HCT116 (cell line): ENCODE measurements at regions not wholly inside any gene's neighbourhood (a gene's known extent, or its start where the extent isn't known, plus 50 kb on each side); places are given as distances from the start of the nearest gene placed in this dataset.

Experiments
- ATAC-seq: fragments of 200-7000 bp; cut with Tn5 transposase; 2 replicates; pipeline ENCODE4 v1.9.1; 2020; ENCODE audit warnings: mild to moderate bottlenecking, moderate library complexity
- BruUV-seq: library from RNA; stranded (reverse); fragments of 400-500 nt; replicated peaks from 2 replicates; lab custom pipeline; 2021; lab: Mats Ljungman, UMichigan
- CTCF ChIA-PET: fragments of 300-600 bp; sonication (Branson Sonifier 250); formaldehyde crosslinking; loops from one replicate; lab custom pipeline; 2021; ENCODE audit warnings: antibody characterized with exemption; lab: Charles Lee
- POLR2A ChIA-PET: fragments of 300-600, 350-600 bp; sonication (Branson Sonifier 250); formaldehyde crosslinking; loops from one replicate; lab custom pipeline; 2021; ENCODE audit warnings: antibody characterized with exemption; lab: Charles Lee
- RAD21 ChIA-PET, 2 experiments: fragments of 300-600 bp; sonication (Branson Sonifier 250); formaldehyde crosslinking; loops; one replicate each; lab custom pipeline; 2023; ENCODE audit warnings: low total read pairs in 2 of 2; ENCODE audit not compliant: uncharacterized antibody in 2 of 2, unreplicated experiment in 2 of 2, low non-redundant PET in 1 of 2; lab: Charles Lee
- DNase-seq: peaks from one replicate; pipeline ENCODE4 v3.0.0-alpha.2; 2010; ENCODE audit warnings: low read depth, low spot score
- H2AFZ ChIP-seq: fragments of 200-600 bp; shearing (Covaris generic), sonication (generic); 2 replicates; pipeline ENCODE4 v1.6.1; 2017; ENCODE audit warnings: low read depth, mixed run types, mixed read lengths, antibody characterized with exemption, low read length; ENCODE audit not compliant: poor library complexity, severe bottlenecking
- H3K27ac ChIP-seq: 2 replicates; pipeline ENCODE4 v1.5.1; 2012; ENCODE audit warnings: low read depth, low read length
- H3K27me3 ChIP-seq: fragments of 200-600 bp; sonication (generic); 2 replicates; pipeline ENCODE4 v1.6.1; 2016; ENCODE audit warnings: mixed run types, low read length, mixed read lengths; ENCODE audit not compliant: insufficient read depth
- H3K36me3 ChIP-seq, 2 experiments: fragments of 200-500 bp in 1 of 2; fragments of 200-600 bp in 1 of 2; sonication (Bioruptor generic) in 1 of 2; sonication (generic) in 1 of 2; 2 replicates each; pipeline versions ENCODE4 v1.5.1 to v1.6.1; 2014 to 2016; ENCODE audit warnings: low read length in 2 of 2, inconsistent platforms in 1 of 2, mixed read lengths in 1 of 2, mixed run types in 1 of 2; ENCODE audit not compliant: insufficient read depth in 2 of 2, control insufficient read depth in 1 of 2
- H3K4me1 ChIP-seq, 2 experiments: fragments of 200-600 bp in 1 of 2; sonication (generic) in 1 of 2; 2 replicates each; pipeline versions ENCODE4 v1.5.1 to v1.6.1; 2012 to 2017; ENCODE audit warnings: low read length in 2 of 2, inconsistent platforms in 1 of 2, mild to moderate bottlenecking in 1 of 2, mixed read lengths in 1 of 2, mixed run types in 1 of 2, moderate library complexity in 1 of 2; ENCODE audit not compliant: insufficient read depth in 2 of 2, control insufficient read depth in 1 of 2
- H3K4me2 ChIP-seq: fragments of 200-600 bp; sonication (generic); 2 replicates; pipeline ENCODE4 v1.6.1; 2017; ENCODE audit warnings: mixed run types, low read length, mixed read lengths
- H3K4me3 ChIP-seq, 2 experiments: fragments of 200-600 bp in 1 of 2; sonication (generic) in 1 of 2; replicated peaks in 1 of 2; 2 replicates each; pipeline ENCODE4 v1.5.1; 2011 to 2016; ENCODE audit warnings: low read length in 2 of 2, control low read depth in 1 of 2, low read depth in 1 of 2, mild to moderate bottlenecking in 1 of 2, mixed read lengths in 1 of 2, mixed run types in 1 of 2
- H3K79me2 ChIP-seq: fragments of 200-600 bp; sonication (generic); 2 replicates; pipeline ENCODE4 v1.6.1; 2017; ENCODE audit warnings: mild to moderate bottlenecking, mixed run types, low read length, moderate library complexity, mixed read lengths; ENCODE audit not compliant: insufficient read depth
- H3K9ac ChIP-seq: fragments of 200-600 bp; sonication (generic); 2 replicates; pipeline ENCODE4 v1.6.1; 2016; ENCODE audit warnings: low read length, mixed read lengths
- H3K9me2 ChIP-seq: fragments of 200-600 bp; sonication (generic), shearing (Covaris generic); 2 replicates; pipeline ENCODE4 v1.6.1; 2017; ENCODE audit warnings: mixed run types, mild to moderate bottlenecking, moderate library complexity; ENCODE audit not compliant: insufficient read depth
- H3K9me3 ChIP-seq, 2 experiments: fragments of 200-500 bp in 1 of 2; fragments of 200-600 bp in 1 of 2; sonication (Bioruptor generic) in 1 of 2; sonication (generic) in 1 of 2; 2 replicates each; pipeline ENCODE4 v1.6.1; 2014 to 2017; ENCODE audit warnings: low read length in 2 of 2, mixed read lengths in 2 of 2, inconsistent platforms in 1 of 2, low read depth in 1 of 2, mild to moderate bottlenecking in 1 of 2, mixed run types in 1 of 2, moderate library complexity in 1 of 2; ENCODE audit not compliant: control insufficient read depth in 1 of 2, insufficient read depth in 1 of 2
- H4K20me1 ChIP-seq: fragments of 200-600 bp; sonication (generic), shearing (Covaris generic); 2 replicates; pipeline ENCODE4 v1.6.1; 2017; ENCODE audit warnings: mixed run types, mild to moderate bottlenecking, moderate library complexity; ENCODE audit not compliant: insufficient read depth
- CEBPB ChIP-seq: IDR thresholded peaks from 2 replicates; pipeline ENCODE4 v1.6.1; 2012; ENCODE audit warnings: low read depth
- EGR1 ChIP-seq: IDR thresholded peaks from 2 replicates; pipeline ENCODE4 v1.6.1; 2012; ENCODE audit warnings: low read depth
- ELF1 ChIP-seq: IDR thresholded peaks from 2 replicates; pipeline ENCODE4 v1.6.1; 2012; ENCODE audit warnings: low read depth, borderline replicate concordance
- FOSL1 ChIP-seq: IDR thresholded peaks from 2 replicates; pipeline ENCODE4 v1.6.1; 2012; ENCODE audit warnings: low read depth
- POLR2A ChIP-seq: IDR thresholded peaks from 2 replicates; pipeline ENCODE4 v1.7.0; 2011; ENCODE audit warnings: borderline replicate concordance; ENCODE audit not compliant: insufficient read depth, insufficient read length; ENCODE audit errors: extremely low read depth
- POLR2AphosphoS5 ChIP-seq: IDR thresholded peaks from 2 replicates; pipeline ENCODE4 v1.6.1; 2011; ENCODE audit warnings: mild to moderate bottlenecking, low read depth, low read length, moderate library complexity
- RAD21 ChIP-seq: IDR thresholded peaks from 2 replicates; pipeline ENCODE4 v1.6.1; 2012; ENCODE audit warnings: low read depth, mild to moderate bottlenecking
- SIN3A ChIP-seq: IDR thresholded peaks from 2 replicates; pipeline ENCODE4 v1.6.1; 2012; ENCODE audit warnings: low read depth
- SRF ChIP-seq: IDR thresholded peaks from 2 replicates; pipeline ENCODE4 v1.6.1; 2012; ENCODE audit warnings: low read depth
- YY1 ChIP-seq: IDR thresholded peaks from 2 replicates; pipeline ENCODE4 v1.6.1; 2011; ENCODE audit warnings: low read length, low read depth, moderate library complexity, mild to moderate bottlenecking; ENCODE audit not compliant: insufficient replicate concordance; ENCODE audit errors: extremely low read depth
- ZBTB33 ChIP-seq: IDR thresholded peaks from 2 replicates; pipeline ENCODE4 v1.6.1; 2011; ENCODE audit warnings: mild to moderate bottlenecking, low read length, moderate library complexity; ENCODE audit not compliant: insufficient replicate concordance; ENCODE audit errors: extremely low read depth
- intact Hi-C: fragments of 100-400 bp; cut with micrococcal nuclease; formaldehyde crosslinking; loops from 2 replicates; pipeline ENCODE4 v1.10.0; 2022
- TF ChIP-seq, protein P1 (sequence below): IDR thresholded peaks from 2 replicates; pipeline ENCODE4 v1.6.1; 2012

GRCh38 chrX:84737471-84737871, 235.2 kb upstream of the HDX start:
- H3K9ac ChIP-seq: no peak overlapping the region
- H3K27ac ChIP-seq: no peak overlapping the region
- H3K27me3 ChIP-seq: no peaks in the 10 kb centered on the region
- CTCF ChIA-PET: no interaction called here
- DNase-seq (no peak), ATAC-seq (no peak)
- no peak overlapping the region for H3K4me3 ChIP-seq
- BruUV-seq: no TSS peak
- H2AFZ ChIP-seq: no peak overlapping the region
- RAD21 ChIA-PET: no interaction called here
- POLR2A ChIA-PET: no interaction called here
- H3K4me2 ChIP-seq: no peak overlapping the region
- H3K4me1 ChIP-seq: no peaks in the 10 kb centered on the region
- no peak for TF ChIP-seq POLR2A
- no peak for TF ChIP-seq EGR1
- no peak for TF ChIP-seq SRF
- no peak for TF ChIP-seq ZBTB33
- no peak for TF ChIP-seq SIN3A
- TF ChIP-seq YY1: no peak
- no peak for TF ChIP-seq CEBPB
- TF ChIP-seq, protein P1, sequence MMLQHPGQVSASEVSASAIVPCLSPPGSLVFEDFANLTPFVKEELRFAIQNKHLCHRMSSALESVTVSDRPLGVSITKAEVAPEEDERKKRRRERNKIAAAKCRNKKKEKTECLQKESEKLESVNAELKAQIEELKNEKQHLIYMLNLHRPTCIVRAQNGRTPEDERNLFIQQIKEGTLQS: no peak
- no peak for TF ChIP-seq ELF1
- no peak for TF ChIP-seq RAD21
- TF ChIP-seq POLR2AphosphoS5: no peak
- no peak for TF ChIP-seq FOSL1
- H3K9me3 ChIP-seq: no peaks in the 10 kb centered on the region
- intact Hi-C loops: no loop called here
- no peaks in the 10 kb centered on the region for H3K79me2 ChIP-seq
- no peaks in the 10 kb centered on the region for H4K20me1 ChIP-seq
- H3K9me2 ChIP-seq: no peaks in the 10 kb centered on the region
- no peaks in the 10 kb centered on the region for H3K36me3 ChIP-seq
